ENCODE measurements at regions not wholly inside any gene's neighbourhood (a gene's known extent, or its start where the extent isn't known, plus 50 kb on each side); places are given as distances from the start of the nearest gene placed in this dataset.

DNA sequence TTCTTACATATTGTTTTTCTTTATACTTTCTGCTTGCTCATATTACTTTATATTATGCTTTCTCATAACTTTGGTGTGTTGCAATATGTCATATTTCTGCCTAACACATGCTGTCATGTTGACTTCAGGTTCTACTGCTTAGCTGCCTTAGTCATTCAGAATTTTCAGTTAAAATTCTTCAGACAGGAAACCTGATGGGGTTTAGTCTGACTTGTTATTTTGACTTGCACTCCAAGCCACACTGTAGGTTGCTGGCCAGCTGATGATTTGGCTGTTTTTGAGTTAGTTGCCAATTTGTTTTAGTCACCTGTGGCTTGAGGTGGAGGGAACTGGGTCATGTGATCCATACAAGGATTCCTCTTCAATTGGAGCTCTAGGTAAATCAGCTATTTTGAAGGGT, 315.4 kb downstream of the MAP2K6 start:
- no peak for TF ChIP-seq POLR2AphosphoS5 (IDR thresholded peaks at IDR 0.05)
- TF ChIP-seq, protein P1, sequence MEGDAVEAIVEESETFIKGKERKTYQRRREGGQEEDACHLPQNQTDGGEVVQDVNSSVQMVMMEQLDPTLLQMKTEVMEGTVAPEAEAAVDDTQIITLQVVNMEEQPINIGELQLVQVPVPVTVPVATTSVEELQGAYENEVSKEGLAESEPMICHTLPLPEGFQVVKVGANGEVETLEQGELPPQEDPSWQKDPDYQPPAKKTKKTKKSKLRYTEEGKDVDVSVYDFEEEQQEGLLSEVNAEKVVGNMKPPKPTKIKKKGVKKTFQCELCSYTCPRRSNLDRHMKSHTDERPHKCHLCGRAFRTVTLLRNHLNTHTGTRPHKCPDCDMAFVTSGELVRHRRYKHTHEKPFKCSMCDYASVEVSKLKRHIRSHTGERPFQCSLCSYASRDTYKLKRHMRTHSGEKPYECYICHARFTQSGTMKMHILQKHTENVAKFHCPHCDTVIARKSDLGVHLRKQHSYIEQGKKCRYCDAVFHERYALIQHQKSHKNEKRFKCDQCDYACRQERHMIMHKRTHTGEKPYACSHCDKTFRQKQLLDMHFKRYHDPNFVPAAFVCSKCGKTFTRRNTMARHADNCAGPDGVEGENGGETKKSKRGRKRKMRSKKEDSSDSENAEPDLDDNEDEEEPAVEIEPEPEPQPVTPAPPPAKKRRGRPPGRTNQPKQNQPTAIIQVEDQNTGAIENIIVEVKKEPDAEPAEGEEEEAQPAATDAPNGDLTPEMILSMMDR (IDR thresholded peaks at IDR 0.05), result no peak

All from gastroesophageal sphincter (tissue), 3 donors.